AG04449 (cell line): ENCODE measurements at regions not wholly inside any gene's neighbourhood (a gene's known extent, or its start where the extent isn't known, plus 50 kb on each side); places are given as distances from the start of the nearest gene placed in this dataset.

Experiments used
- CTCF ChIA-PET: fragments of 350-600 bp; formaldehyde crosslinking; extraction: SDS; loops from one replicate; lab custom pipeline; 2021; ENCODE audit warnings: antibody characterized with exemption; lab: Yijun Ruan, JAX
- POLR2A ChIA-PET: fragments of 400-600, 350-600 bp; formaldehyde crosslinking; extraction: SDS; loops from one replicate; lab custom pipeline; 2020; ENCODE audit warnings: antibody characterized with exemption, inconsistent platforms; lab: Yijun Ruan, JAX
- DNase-seq: peaks from one replicate; pipeline ENCODE4 v3.0.0-alpha.2; 2010; ENCODE audit warnings: low read depth, low spot score
- H3K4me3 ChIP-seq: 2 replicates; pipeline ENCODE4 v1.5.1; 2011; ENCODE audit warnings: low read depth, mild to moderate bottlenecking, control low read depth, low read length
- TF ChIP-seq, protein P1 (sequence below): IDR thresholded peaks from one replicate; pipeline ENCODE4 v1.5.1; 2011; ENCODE audit warnings: mild to moderate bottlenecking, moderate library complexity, low read length, control low read depth, inconsistent platforms; ENCODE audit not compliant: insufficient read depth; ENCODE audit errors: missing control alignments

DNA sequence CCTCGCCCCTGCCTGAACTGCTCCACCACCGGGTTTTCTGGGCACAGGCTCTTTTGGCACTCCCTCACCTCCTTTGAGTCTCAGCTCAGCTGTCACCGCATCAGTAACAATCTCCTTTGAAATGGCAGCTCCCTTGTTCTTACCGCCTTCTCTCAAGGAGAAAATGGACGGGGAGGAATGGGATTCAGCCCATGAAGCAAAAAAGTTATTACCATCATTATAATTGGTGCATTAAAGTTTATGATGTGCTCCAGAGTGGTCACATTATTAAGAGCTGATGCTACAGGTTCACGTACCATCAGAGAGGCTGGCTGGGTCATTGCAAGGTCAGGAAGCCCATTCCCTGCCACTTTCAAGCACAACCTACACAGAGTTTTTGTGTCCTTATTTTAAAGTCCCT lies 344.7 kb downstream of the AGTPBP1 start:
- H3K4me3 ChIP-seq, result no peak overlapping the region
- ChIA-PET POLR2A (no interaction called here), CTCF (no interaction called here)
- TF ChIP-seq, protein P1, sequence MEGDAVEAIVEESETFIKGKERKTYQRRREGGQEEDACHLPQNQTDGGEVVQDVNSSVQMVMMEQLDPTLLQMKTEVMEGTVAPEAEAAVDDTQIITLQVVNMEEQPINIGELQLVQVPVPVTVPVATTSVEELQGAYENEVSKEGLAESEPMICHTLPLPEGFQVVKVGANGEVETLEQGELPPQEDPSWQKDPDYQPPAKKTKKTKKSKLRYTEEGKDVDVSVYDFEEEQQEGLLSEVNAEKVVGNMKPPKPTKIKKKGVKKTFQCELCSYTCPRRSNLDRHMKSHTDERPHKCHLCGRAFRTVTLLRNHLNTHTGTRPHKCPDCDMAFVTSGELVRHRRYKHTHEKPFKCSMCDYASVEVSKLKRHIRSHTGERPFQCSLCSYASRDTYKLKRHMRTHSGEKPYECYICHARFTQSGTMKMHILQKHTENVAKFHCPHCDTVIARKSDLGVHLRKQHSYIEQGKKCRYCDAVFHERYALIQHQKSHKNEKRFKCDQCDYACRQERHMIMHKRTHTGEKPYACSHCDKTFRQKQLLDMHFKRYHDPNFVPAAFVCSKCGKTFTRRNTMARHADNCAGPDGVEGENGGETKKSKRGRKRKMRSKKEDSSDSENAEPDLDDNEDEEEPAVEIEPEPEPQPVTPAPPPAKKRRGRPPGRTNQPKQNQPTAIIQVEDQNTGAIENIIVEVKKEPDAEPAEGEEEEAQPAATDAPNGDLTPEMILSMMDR, result no peak
- no peak for DNase-seq

GRCh38 chr9:85392260-85392659 lies 349.5 kb downstream of the AGTPBP1 start:
- TF ChIP-seq, protein P1, result no peak
- ChIA-PET CTCF (interaction anchor here (1.2 kb wide), 1 partner anchor 33 kb away, joined by 4 read pairs; no protein-coding TSS in a partner anchor), POLR2A (no interaction called here)
- no peak for DNase-seq
- no peak overlapping the region for H3K4me3 ChIP-seq

- no peak for DNase-seq
- CTCF ChIA-PET, result no interaction called here
- TF ChIP-seq, protein P1, result no peak
- POLR2A ChIA-PET, result no interaction called here
- H3K4me3 ChIP-seq, result no peak overlapping the region
Observed at GRCh38 chr9:85377731-85378289, 363.9 kb downstream of the AGTPBP1 start.

GRCh38 chr9:85368781-85369180 lies 373.0 kb downstream of the AGTPBP1 start:
- DNase-seq, result no peak
- ChIA-PET CTCF (no interaction called here), POLR2A (no interaction called here)

DNA sequence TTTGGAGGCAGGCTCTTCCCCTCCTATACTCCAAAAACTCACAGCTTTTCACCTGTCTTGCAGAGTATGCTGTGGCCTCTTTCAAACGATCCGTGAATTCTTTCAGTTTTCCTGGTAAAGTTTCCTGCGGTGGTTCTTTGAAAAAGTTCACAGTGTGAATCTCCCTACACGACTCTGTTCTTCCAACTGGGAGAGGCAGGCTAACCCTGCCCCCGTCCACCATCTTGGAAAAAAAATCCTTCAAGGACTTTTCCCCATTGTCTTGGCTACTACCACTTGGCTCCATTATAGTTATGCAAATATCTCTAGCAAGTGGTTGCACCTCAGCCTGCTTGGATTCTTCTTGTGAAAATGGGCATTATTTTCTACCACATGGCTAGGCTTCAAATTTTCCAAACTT lies 382.6 kb downstream of the AGTPBP1 start:
- ChIA-PET POLR2A (no interaction called here), CTCF (interaction anchor here (1.3 kb wide), 1 partner anchor 251 kb away, joined by 4 read pairs; no protein-coding TSS in a partner anchor)

More at GRCh38 chr9:85368781-85369180, 373.0 kb downstream of the AGTPBP1 start:
- H3K4me3 ChIP-seq, result no peak overlapping the region
- TF ChIP-seq, protein P1, result no peak

DNA sequence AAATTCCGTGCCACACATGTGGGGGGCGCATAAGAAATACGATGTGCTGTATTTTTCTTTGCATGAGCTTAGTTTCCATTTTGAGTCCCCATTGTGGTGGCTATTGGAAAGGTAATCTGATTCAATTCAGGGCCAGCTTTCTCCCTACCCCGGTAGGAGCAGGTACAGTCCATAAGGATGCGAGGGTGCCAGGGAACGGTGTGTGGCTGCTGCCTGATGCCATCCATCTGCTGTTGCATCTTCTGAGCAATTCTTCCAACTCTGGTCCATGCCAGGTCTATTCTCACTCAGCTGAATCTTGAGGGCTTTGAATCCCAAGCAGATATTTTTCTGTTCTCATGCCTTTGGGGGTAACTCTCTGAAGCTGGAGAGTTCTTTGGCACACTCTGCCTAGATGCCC lies 392.7 kb downstream of the AGTPBP1 start:
- ChIA-PET CTCF (interaction anchor here (1.0 kb wide), 1 partner anchor 17 kb away, joined by 3 read pairs; no protein-coding TSS in a partner anchor), POLR2A (no interaction called here)
- no peak for DNase-seq
- TF ChIP-seq, protein P1, result no peak
- no peak overlapping the region for H3K4me3 ChIP-seq

More for the DNA sequence above, 382.6 kb downstream of the AGTPBP1 start:
- TF ChIP-seq, protein P1, result no peak
- H3K4me3 ChIP-seq, result no peak overlapping the region
- DNase-seq, result no peak
